Activated CD8-positive, alpha-beta T cell treated with anti-CD3 and anti-CD28 coated beads for 36 hours (primary cell): ENCODE measurements at regions not wholly inside any gene's neighbourhood (a gene's known extent, or its start where the extent isn't known, plus 50 kb on each side); places are given as distances from the start of the nearest gene placed in this dataset.

Experiments used
- ATAC-seq: fragments of 200-7000 bp; cut with Tn5 transposase; one replicate; pipeline ENCODE4 v1.10.0; 2021; ENCODE audit warnings: mild to moderate bottlenecking, moderate library complexity
- CTCF ChIA-PET: fragments of 350-600 bp; sonication (Branson Sonifier 250); formaldehyde crosslinking; loops from one replicate; lab custom pipeline; 2021; ENCODE audit warnings: antibody characterized with exemption; lab: Charles Lee
- POLR2A ChIA-PET: fragments of 350-600 bp; sonication (Branson Sonifier 250); formaldehyde crosslinking; loops from one replicate; lab custom pipeline; 2021; ENCODE audit warnings: antibody characterized with exemption; lab: Charles Lee
- DNase-seq: peaks from one replicate; pipeline ENCODE4 v3.0.0-alpha.2; 2020
- H3K27ac Mint-ChIP-seq: one replicate; pipeline ENCODE4 v1.8.0; 2021; ENCODE audit warnings: mild to moderate bottlenecking, mixed read lengths
- H3K27me3 Mint-ChIP-seq: one replicate; pipeline ENCODE4 v1.8.0; 2021; ENCODE audit warnings: mixed read lengths
- H3K36me3 Mint-ChIP-seq: one replicate; pipeline ENCODE4 v1.8.0; 2021; ENCODE audit warnings: low read depth, mixed read lengths
- H3K4me1 Mint-ChIP-seq: one replicate; pipeline ENCODE4 v1.8.0; 2021; ENCODE audit warnings: low read depth, mixed read lengths
- H3K4me3 Mint-ChIP-seq: one replicate; pipeline ENCODE4 v1.8.0; 2021; ENCODE audit warnings: mild to moderate bottlenecking, moderate library complexity, mixed read lengths
- H3K9me3 Mint-ChIP-seq: one replicate; pipeline ENCODE4 v1.8.0; 2021; ENCODE audit warnings: mixed read lengths
- intact Hi-C: fragments of 100-400 bp; cut with micrococcal nuclease; formaldehyde crosslinking; loops from one replicate; pipeline ENCODE4 v1.10.0; 2022
- TF ChIP-seq, protein P1 (sequence below): fragments of 200-600 bp; IDR thresholded peaks from one replicate; pipeline ENCODE4 v1.8.0; 2022; ENCODE audit warnings: antibody characterized with exemption, mild to moderate bottlenecking

DNA sequence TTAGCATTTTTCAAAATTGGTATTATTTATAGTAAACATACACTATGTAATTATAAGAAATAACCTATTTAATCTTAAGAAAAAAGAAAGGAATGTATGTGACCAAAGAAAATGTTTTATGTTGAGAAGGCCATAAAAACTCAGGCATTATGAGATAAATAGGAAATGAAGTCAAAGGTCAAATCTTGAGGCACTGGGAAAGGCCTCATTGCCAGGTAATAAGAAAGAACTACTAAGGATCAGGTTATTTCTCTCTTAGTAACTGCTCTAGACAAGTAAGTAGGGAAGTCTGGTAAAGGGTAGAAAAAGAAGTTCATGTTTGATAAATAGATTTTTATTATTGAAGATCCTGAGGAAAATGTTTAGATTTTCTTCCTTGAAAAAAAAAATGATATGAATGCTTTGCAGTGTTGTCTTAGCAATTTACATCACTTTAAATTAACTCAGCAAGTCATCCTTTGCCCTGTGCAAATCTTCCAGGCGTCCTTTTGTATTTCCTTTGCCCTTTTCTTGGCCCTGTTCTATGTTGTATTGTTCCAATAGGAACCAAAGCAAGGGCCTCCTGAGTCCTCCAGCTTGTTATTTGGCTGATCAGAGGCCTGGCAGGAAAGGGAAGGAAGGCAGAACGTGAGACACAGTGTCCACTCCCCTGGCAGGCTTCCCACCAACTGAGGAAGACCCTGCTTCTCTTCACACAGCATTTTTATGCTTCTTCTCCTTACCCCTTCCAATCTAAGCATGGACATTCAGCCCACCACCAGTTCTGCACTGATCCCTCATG lies 260.4 kb upstream of the MIR17HG start:
- Mint-ChIP-seq H3K36me3 (no peaks in the 10 kb centered on the region), H3K27me3 (no peaks in the 10 kb centered on the region), H3K4me3 (no peak overlapping the region), H3K9me3 (no peaks in the 10 kb centered on the region), H3K4me1 (no peaks in the 10 kb centered on the region), H3K27ac (no peak overlapping the region)
- intact Hi-C loops, result no loop called here
- DNase-seq (no peak), ATAC-seq (no peak)
- CTCF ChIA-PET, result no interaction called here
- TF ChIP-seq, protein P1, sequence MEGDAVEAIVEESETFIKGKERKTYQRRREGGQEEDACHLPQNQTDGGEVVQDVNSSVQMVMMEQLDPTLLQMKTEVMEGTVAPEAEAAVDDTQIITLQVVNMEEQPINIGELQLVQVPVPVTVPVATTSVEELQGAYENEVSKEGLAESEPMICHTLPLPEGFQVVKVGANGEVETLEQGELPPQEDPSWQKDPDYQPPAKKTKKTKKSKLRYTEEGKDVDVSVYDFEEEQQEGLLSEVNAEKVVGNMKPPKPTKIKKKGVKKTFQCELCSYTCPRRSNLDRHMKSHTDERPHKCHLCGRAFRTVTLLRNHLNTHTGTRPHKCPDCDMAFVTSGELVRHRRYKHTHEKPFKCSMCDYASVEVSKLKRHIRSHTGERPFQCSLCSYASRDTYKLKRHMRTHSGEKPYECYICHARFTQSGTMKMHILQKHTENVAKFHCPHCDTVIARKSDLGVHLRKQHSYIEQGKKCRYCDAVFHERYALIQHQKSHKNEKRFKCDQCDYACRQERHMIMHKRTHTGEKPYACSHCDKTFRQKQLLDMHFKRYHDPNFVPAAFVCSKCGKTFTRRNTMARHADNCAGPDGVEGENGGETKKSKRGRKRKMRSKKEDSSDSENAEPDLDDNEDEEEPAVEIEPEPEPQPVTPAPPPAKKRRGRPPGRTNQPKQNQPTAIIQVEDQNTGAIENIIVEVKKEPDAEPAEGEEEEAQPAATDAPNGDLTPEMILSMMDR, result no peak
- POLR2A ChIA-PET, result no interaction called here

DNA sequence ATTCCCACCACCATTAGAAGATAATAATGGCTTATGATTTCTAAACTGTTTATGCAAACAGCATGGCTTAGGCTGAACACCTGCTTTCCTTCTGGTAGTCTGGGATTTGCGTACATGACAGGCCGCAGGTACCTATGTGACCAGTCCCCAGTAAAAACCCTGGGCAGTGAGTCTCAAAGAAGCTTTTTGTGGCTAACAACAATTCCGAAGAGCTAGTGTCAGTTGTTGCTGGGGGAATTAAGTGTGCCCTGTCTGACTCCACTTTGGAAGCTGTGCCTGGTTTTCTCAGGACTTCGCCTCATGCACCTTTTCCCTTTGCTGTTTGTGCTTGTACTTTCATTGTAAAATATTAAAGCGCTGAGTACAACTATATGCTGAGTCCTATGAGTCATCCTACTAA lies 250.2 kb upstream of the MIR17HG start:
- no peak overlapping the region for H3K4me3 Mint-ChIP-seq
- DNase-seq (no peak), ATAC-seq (no peak)
- no peak overlapping the region for H3K27ac Mint-ChIP-seq
- H3K27me3 Mint-ChIP-seq, result no peaks in the 10 kb centered on the region
- CTCF ChIA-PET, result interaction anchor here (0.8 kb wide), 1 partner anchor 16 kb away, joined by 3 read pairs; no protein-coding TSS in a partner anchor
- TF ChIP-seq, protein P1, result no peak
- H3K4me1 Mint-ChIP-seq, result no peaks in the 10 kb centered on the region
- POLR2A ChIA-PET, result no interaction called here
- H3K36me3 Mint-ChIP-seq, result no peaks in the 10 kb centered on the region
- no peaks in the 10 kb centered on the region for H3K9me3 Mint-ChIP-seq
- intact Hi-C loops, result no loop called here

- intact Hi-C loops, result no loop called here
- TF ChIP-seq, protein P1, result no peak
- Mint-ChIP-seq H3K9me3 (no peaks in the 10 kb centered on the region), H3K27me3 (no peaks in the 10 kb centered on the region), H3K4me3 (no peak overlapping the region), H3K36me3 (no peaks in the 10 kb centered on the region), H3K4me1 (no peaks in the 10 kb centered on the region), H3K27ac (no peak overlapping the region)
- DNase-seq (no peak), ATAC-seq (no peak)
- ChIA-PET CTCF (no interaction called here), POLR2A (no interaction called here)
These were observed 247.6 kb upstream of the MIR17HG start for GRCh38 chr13:91099877-91100276.

GRCh38 chr13:91100944-91101343 lies 246.5 kb upstream of the MIR17HG start:
- no peaks in the 10 kb centered on the region for H3K27me3 Mint-ChIP-seq
- H3K36me3 Mint-ChIP-seq, result no peaks in the 10 kb centered on the region
- no peaks in the 10 kb centered on the region for H3K9me3 Mint-ChIP-seq
- no peaks in the 10 kb centered on the region for H3K4me1 Mint-ChIP-seq
- no peak for ATAC-seq
- no peak for DNase-seq
- intact Hi-C loops, result no loop called here
- no peak overlapping the region for H3K27ac Mint-ChIP-seq
- TF ChIP-seq, protein P1, result no peak
- CTCF ChIA-PET, result no interaction called here
- POLR2A ChIA-PET, result no interaction called here
- H3K4me3 Mint-ChIP-seq, result no peak overlapping the region

- no peak overlapping the region for H3K27ac Mint-ChIP-seq
- ChIA-PET CTCF (no interaction called here), POLR2A (no interaction called here)
- no peaks in the 10 kb centered on the region for H3K36me3 Mint-ChIP-seq
- ATAC-seq (no peak), DNase-seq (no peak)
- TF ChIP-seq, protein P1, result no peak
- no peaks in the 10 kb centered on the region for H3K4me1 Mint-ChIP-seq
- H3K4me3 Mint-ChIP-seq, result no peak overlapping the region
- intact Hi-C loops, result no loop called here
- H3K9me3 Mint-ChIP-seq, result no peaks in the 10 kb centered on the region
- H3K27me3 Mint-ChIP-seq, result no peaks in the 10 kb centered on the region
These were observed 246.1 kb upstream of the MIR17HG start for GRCh38 chr13:91101381-91101780.
